ENCODE measurements at regions not wholly inside any gene's neighbourhood (a gene's known extent, or its start where the extent isn't known, plus 50 kb on each side); places are given as distances from the start of the nearest gene placed in this dataset.

- TF ChIP-seq ZNF274 (IDR thresholded peaks at IDR 0.05; ENCODE audit: low read depth, low read length): no peak
- no peak for TF ChIP-seq YY1 (IDR thresholded peaks at IDR 0.05; ENCODE audit: insufficient read depth, insufficient read length)
- TF ChIP-seq SUZ12 (IDR thresholded peaks at IDR 0.05; ENCODE audit: extremely low read depth, insufficient read depth, insufficient read length): no peak
Observed at GRCh38 chr15:29636921-29637320, 185.3 kb downstream of the TJP1 start.

Measured in NT2/D1 (cell line).